Ammon's horn (tissue), 1 donor: ENCODE measurements at regions not wholly inside any gene's neighbourhood (a gene's known extent, or its start where the extent isn't known, plus 50 kb on each side); places are given as distances from the start of the nearest gene placed in this dataset.

Experiments used
- DNase-seq: peaks from one replicate; pipeline ENCODE4 v3.0.0-alpha.2; 2016; ENCODE audit warnings: low spot score

DNA sequence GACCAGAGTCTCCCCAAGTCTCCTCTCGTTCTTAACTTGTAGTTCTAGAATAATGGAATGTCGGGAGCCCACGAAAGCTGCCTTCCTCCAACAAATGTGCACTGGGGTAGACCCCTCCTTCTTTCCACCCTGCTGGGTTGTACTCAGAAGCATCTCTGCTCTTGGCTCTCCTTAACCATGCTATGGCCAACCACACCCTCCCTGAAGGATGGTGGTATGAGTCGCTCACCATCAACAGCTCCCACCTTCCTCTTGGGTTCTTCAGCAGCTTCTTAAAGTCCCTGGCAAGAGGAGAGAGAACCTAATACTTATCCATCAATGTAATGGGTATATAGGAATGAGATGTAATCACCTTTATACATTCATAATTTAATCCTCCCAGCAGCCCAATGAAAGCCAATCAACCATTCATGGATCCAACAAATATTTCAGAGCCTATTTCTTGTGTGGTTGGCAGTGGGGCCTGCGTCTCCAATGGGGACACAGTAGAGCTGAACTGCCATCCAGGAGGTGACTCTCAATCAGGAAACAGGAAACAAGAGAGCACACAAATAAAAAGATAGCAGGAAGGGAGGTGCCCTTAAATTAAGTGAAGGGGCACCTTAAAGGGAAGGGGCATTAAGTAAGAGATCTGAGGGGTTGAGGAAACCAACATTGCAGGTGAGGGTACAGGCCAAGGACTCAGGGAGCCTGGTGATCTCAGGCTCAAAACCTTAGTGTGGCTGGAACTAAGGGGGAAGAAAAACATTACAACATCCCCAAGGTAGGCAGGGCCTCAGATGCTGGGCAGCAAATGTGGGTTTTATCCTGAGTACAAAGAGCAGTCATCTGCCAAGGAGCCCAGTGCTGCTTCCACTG lies 64.4 kb upstream of the ETS2 start:
- DNase-seq: no peak

DNA sequence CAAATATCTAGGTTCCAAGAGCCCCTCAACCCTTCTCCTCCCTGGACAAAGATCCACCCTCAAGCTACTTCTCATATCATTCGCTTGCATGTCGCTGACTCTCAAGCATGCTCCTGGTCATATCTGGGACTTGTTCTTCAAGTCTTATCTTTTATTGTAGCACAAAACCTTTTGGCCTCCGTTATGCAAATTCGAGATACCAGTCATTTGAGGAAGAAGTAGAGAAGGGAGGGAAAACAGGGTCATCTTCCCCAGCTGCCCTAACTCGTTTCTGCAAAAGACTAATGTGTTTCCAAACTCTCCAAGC lies 63.8 kb upstream of the ETS2 start:
- no peak for DNase-seq

DNA sequence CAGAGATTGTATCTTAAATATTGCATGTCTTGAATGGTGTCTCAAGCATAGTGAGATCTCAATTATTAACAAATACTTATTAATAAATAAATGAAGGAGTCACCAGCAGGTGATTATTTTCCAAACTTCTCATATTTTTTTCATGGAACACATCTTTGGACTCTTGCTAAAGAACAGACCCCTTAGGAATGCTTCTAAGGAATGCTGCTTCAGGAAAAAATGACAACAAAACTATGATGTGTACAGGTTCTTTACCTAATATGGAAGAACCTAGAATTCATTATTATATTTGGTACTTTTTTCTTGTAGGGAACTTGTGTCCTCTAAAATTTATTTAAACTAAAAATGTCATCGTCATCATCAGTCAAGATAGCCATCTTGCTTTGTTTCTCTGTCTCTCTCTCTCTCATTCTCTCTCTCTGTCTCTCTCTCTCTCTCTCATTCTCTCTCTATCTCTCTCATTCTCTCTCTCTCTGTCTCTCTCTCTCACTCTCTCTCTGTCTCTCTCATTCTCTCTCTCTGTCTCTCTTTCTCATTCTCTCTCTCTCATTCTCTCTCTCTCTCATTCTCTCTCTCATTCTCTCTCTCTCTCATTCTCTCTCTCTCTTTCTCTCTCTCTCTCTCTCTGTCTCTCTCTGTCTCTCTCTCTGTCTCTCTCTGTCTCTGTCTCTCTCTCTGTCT lies 63.0 kb upstream of the ETS2 start:
- DNase-seq: no peak

DNA sequence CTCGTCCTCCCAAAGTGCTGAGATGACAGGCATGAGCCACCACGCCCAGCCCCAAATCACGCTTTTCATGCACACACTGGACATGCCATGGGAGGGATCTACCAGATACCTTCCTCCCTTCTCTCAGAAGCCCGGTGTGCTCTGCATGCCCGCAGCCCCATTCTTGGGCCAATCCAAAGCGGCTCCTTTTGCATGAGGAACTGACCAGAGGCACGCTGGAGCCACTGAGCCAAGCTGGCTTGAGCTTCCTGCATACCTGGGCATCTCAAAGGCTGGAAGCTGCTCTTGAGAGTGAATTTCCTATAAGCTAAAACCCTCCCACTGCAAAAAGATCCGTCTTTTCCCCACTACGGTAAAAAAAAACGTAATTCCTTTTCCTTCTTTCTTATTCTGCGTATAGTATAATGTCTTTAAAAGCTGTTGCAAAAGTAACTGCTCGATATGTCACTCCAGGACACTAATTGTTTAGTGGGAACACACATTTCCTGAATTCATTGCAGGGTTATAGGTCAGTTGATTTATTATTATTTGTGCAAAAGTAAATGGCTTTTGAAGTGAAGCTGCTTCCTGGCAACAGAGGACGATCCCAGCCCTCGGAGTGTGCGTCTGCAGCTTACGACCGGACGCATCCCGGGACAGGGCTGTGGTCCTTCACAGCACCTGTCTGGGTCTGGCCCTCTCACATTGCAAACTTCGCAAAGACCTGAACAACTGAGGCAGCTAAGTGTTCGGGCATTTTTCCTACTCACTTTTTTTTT lies 61.8 kb upstream of the ETS2 start:
- DNase-seq: no peak

DNA sequence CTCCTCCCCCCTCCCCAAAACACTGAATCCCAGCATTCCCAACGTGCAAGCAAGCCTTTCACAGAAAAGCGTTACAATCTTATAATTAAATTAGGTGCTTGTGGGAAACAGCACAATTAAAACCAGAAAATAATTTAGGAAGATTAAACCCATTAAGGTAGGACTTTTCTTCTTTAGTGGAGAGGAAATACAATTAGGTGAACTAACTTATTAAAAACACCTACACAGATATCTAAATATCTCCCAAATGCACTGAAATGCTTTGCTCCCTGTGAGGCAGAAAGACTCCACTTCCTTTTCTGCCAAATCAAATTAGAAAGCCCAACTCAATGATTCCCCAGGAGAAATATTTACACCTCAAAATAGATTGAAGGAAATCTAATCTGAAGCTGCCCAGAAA lies 60.9 kb upstream of the ETS2 start:
- DNase-seq: no peak

DNA sequence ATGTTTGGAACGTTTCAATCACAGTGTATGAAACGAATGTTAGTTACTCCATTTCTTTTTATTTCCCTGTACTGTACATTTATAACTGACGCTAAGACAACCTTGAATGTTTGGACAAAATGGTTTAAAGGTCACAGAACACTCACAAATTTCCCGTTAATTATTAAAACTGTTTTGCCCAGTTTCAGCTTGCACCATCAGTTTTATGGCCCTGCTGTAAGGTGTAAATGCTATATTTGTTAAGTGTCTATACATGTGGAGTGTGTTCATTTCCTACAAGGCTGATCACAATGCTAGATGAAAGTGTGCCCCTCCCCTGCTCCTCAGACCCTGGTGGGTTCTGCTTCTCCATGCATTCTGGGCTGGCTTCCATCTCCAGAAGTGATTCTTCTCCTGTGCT lies 57.9 kb upstream of the ETS2 start:
- DNase-seq: no peak

DNA sequence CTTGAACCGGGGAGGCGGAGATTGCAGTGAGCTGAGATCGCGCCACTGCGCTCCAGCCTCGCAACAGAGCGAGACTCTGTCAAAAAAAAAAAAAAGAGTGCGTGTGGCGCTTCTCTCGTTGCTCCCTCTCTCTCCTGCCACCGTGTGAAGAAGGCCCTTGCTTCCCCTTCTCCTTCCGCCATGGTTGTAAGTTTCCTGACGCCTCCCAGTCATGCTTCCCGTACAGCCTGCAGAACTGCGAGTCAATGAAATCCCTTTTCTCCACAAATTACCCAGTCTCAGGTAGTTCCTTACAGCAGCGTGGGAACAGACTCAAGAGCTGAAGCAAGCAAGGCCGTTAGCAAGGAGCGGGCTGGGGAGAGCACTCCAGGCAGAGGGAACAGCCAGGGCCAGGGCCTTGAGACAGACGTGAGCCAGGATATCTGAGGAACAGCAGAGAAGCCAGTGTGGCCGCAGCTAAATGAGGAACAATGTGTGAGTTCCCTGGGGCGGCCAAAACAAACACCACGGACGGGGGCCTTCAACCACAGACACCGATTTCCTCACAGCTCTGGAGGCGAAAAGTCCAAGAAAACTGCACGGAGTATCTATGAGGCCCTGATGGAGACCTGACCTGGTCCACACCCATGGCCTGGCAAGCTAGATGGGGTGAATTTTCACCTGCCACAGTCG lies 54.2 kb upstream of the ETS2 start:
- DNase-seq: peak; percentile 66

DNA sequence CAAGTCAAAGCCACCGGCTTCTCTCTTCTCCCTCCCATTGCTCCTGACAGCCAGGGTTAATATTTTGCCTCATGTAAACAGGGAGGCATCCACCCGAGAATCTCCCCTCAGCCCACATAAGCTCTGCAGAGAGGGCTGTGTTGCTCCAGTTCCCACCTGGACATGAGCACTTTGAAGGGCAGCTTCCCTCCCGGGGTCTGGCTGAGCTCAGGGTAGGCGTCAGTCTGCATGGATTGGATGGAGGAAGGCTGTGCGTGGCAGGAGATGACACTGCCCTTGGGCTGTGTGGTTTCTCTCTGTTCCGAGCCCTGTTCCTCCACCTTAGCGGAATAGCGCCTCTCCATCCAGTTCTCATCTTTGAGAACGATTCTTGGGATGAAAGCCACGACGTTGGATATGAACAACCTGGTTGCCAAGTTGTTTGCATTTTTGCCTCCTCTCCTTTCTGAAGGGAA lies 53.7 kb upstream of the ETS2 start:
- no peak for DNase-seq

DNA sequence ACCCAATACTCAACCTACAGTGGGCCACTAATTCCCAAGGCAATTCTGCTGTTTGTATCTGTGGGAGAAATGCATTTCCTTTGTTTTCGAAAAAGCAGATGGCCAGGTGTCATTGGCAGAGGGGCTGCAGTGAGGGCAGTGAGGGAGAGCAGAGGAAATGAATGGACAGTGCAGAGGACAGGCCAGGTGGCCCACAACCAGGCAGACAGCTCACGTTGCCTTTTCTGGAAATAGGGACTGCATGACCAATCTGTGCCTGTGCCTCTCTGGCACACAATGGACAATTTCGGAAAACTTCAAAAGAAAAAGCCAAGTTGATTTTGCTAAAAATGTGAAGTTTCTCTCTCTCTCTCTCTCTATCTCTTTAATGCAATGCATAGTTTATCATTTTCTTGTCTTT lies 52.6 kb upstream of the ETS2 start:
- no peak for DNase-seq

DNA sequence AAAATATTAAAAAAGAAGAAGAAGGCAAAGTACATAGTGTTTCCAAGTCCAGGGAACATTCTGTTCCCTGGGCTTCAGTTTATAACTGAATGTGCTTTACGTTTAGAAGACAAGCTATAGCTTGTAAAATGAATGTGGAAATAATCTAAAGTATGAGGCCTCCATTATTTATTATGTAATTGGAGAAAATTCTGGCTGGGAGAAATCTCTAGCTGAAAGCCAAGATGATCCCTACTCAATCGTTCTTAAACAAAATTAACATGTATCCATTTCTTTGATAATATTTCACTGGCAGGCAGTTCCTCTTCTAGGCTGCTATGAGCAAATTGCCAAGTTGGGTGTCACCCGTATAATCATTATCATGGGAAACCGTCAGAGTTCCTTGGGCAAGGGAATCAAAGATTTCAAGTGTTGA lies 52.2 kb upstream of the ETS2 start:
- no peak for DNase-seq
